Sigmoid colon (tissue), 4 donors: ENCODE measurements at regions not wholly inside any gene's neighbourhood (a gene's known extent, or its start where the extent isn't known, plus 50 kb on each side); places are given as distances from the start of the nearest gene placed in this dataset.

Source experiments
- CTCF ChIP-seq, 4 experiments: fragments of 450-650 bp in 3 of 4; fragments of 200-600 bp in 1 of 4; IDR thresholded peaks; one replicate each; pipeline ENCODE4 v1.5.1; 2016 to 2019; ENCODE audit warnings: antibody characterized with exemption in 4 of 4, mild to moderate bottlenecking in 3 of 4, moderate library complexity in 2 of 4
- POLR2A ChIP-seq, 2 donors: fragments of 450-650 bp; IDR thresholded peaks; one replicate each; pipeline ENCODE4 v1.6.1; 2016; ENCODE audit warnings: antibody characterized with exemption in 2 of 2, mild to moderate bottlenecking in 2 of 2, moderate library complexity in 2 of 2
- POLR2AphosphoS5 ChIP-seq, 4 donors: sonication (generic); formaldehyde crosslinking; IDR thresholded peaks; one replicate each; pipeline ENCODE4 v1.6.1; 2017; ENCODE audit warnings: antibody characterized with exemption in 4 of 4

GRCh38 chr17:10993126-10993525 is 155.2 kb upstream of the PIRT start:
- no peak for TF ChIP-seq POLR2A (IDR thresholded peaks at IDR 0.05)
- no peak for TF ChIP-seq CTCF (IDR thresholded peaks at IDR 0.05)
- no peak for TF ChIP-seq POLR2AphosphoS5 (IDR thresholded peaks at IDR 0.05)
